T-helper 9 cell (primary cell): ENCODE measurements at regions not wholly inside any gene's neighbourhood (a gene's known extent, or its start where the extent isn't known, plus 50 kb on each side); places are given as distances from the start of the nearest gene placed in this dataset.

Source experiments
- DNase-seq: peaks from one replicate; pipeline ENCODE4 v3.0.0-alpha.2; 2020

DNA sequence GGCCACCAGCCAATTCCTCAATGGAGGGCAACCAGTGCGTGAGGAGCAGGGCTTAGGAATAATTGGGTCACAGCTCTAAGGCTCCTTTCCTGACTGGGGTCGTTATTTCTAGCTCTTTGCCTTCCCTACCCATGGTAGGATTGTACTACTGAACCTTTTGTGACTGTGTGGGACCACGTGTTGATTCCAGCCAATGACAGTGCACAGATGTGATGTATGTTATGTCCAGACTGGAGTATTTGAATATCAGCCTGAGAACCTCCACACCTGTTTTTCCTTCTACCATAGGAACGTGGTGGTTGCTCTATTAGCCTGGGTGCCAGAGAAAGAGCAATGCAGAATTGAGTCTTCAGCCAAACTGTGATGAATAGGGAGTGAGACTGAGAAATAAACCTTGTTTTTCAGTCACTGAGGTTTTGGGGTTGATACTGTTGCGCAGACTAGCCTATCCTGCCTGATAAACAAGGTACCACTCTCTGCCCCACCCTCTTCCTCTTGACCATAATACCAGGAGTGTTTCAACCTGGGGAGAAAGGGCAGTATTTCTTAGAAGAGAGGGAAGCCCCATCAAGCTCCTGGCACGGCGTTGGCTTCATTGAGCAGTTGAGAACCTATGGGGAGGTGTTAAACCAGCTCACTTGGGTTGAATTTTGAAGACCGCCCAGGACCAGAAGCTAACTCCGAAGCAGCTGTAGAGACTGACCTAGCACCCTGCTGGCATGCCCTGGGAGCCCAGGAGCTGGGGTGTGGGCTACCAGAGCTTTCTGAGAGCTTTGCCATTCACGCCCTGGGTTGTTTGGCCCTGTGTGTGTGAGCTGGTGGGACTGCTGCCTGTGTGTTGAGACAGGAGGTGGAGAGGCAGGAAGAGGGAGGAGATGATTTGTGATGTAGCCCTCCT is 105.5 kb upstream of the BACH2 start:
- DNase-seq, result no peak

DNA sequence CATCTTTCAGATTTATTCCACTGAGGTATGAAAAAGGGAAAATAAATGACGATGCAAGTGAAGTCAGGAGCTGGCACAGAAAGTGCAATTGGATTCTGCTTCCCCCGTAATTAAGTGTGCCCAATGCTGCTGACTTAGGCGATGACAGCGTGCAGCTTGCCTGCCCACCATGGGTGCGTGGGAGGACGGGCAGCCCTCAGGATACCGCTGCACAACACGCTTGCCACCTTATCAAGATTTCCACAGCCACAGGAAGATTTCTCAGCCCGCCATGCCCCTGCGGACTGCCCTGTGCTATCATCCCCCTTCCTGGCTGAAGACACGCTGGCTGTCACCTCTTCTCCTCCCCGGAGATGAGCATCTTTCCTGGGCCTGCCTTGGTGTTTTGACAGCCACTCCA is 103.3 kb upstream of the BACH2 start:
- DNase-seq, result no peak

DNA sequence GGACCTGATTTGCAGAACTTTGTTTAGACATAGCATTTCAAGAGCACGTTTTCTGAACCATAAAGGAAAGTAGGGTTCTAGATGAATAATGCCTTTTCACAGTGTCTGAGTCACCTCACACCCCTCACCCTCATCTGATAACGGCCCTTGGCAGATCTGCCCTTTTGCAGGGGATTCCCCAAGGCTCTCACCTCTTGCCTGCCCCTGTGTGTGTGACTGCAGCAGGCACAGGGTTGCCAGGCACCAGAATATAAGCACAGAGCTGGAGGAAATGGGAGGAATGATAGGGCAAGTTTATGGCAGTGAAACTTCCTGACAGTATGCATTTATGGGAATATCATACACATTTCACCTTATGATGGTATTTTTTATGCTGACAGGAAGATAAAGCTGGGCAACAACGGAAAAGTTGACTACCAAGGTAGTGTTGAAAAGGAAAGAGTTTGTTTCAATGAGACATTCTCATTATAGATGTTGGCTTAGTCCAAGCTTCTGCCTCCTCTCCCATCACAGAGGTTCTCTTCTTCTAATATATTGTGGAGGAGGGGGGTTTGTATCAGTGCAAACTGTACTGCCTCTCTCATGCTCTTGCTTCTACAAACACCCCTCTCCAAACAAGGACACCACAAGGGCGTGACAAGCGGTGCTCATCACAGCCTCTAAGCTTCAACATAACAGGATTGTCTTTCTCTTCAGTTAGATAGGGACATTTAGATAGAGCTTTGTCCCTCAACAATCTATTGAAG is 101.5 kb upstream of the BACH2 start:
- peak; percentile 65 for DNase-seq

DNA sequence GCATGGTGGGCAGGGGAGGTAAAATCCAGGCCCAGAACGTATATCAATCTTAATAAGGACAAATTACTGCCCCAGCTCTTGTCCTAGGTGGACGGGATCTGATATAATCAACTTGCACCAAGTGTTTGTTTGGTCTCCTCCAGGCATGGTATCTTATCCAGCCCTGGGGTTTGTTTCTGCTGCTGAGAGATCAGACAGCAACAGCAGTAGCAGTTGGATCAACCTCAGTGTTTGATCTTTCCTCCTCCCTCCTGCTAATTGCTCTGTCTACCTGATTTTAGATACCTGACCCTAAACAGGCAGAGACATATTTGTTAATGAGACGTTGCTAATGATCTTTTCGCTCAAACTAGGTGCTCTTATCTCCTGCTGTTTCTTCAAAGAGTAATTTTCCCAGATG is 100.4 kb upstream of the BACH2 start:
- DNase-seq, result no peak

DNA sequence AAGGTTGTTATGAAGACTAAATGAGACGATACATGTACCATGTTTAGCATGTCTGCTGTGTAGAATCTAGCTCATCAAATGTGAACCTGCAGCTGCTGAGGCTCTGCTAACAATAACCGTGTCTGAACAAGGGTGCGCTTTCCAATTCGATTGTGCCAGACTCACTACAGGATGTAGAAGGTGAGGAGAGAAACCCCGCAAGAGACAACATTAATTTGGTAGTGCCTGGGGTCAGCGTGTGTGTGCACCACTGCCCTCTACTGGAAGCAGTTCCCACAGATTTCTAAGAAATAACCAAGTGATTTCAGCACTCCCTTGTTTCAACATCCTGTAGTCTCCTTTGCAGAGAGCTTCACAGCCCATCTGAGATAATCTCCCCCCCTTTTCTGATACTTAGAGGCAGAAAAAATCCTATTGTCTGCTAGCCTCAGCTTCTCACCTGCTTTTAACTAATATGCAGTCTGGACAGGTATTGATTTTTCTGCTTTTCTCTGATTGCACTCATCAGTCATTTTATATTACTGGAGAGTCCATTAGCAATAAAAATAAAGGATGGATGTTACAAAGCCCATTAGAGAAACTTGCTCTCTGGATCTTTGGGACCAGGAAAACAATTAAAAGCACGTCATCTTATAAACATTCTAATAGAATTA is 96.7 kb upstream of the BACH2 start:
- DNase-seq, result peak; percentile 53

DNA sequence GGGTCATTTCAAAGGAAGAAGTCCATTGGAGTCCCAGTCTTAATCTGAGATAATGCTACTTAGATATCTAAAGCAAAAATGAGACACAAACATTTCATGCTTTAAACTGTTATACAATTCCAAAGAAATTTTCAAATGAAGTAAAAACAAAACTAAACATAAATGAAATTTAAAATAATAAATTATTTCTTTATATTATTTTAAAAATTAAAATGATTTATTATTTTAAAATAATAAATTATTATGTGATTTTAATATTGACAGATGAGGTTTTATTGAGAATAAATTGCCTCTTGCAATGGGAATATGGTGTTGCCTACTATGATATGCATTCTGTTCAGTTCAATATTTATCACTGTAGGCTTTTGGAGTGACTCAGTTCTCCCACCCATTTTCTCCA is 93.7 kb upstream of the BACH2 start:
- DNase-seq, result no peak

DNA sequence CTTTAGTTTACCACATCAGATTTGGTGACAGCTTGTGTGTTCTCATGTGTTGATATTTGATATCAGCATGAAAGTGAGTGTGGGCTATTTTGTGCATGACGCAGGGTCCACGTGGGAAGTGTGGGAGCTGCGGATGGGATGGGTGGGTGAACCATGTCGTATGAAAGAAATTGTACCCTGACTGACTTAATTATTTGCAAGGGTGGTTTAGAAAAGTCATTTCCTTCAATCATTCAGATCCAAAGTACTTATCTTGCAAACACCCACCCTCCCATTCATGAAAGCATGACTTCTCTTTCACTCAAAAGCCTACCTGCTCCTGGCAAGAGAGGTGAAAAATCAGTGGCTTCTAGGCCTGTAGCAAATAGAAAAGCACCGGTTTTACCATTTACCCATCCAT is 91.8 kb upstream of the BACH2 start:
- no peak for DNase-seq

DNA sequence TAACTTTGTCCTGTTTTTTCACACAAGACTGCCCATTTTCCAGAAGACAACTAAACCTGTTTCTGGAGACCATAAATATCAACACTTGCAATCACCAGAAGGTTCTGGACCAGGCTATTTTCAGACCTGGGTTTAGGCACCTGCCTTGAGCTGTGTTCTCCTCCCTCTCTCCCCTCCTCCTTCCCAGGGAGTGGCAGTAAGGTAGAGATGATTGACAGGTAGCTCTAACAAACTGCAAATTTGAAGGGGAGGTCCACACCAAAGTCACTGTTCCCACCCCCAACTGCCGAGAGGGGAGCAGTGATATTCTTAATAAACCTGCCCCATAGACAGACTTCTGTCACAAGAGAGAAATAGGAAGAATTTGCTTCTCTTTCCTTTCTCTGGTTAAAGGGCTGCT is 91.2 kb upstream of the BACH2 start:
- no peak for DNase-seq

DNA sequence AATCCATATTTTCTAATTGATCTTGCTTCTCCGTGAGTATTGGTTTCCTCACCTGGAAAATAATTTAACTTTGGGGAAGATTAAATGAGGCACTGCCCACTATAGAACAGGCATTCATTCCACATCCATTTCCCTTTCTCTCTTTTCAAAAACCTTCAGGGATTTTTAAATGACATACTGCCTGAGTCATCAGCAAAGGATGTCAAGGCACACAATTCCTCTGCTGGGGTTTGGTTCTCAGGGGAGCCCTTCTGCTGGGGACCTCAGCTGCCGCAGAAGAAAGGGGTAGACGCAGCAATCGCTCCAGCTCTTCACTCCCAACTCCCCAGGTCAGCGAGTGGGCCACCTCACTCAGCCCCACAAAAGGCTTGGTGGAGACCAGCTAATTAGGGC is 90.7 kb upstream of the BACH2 start:
- DNase-seq, result no peak

DNA sequence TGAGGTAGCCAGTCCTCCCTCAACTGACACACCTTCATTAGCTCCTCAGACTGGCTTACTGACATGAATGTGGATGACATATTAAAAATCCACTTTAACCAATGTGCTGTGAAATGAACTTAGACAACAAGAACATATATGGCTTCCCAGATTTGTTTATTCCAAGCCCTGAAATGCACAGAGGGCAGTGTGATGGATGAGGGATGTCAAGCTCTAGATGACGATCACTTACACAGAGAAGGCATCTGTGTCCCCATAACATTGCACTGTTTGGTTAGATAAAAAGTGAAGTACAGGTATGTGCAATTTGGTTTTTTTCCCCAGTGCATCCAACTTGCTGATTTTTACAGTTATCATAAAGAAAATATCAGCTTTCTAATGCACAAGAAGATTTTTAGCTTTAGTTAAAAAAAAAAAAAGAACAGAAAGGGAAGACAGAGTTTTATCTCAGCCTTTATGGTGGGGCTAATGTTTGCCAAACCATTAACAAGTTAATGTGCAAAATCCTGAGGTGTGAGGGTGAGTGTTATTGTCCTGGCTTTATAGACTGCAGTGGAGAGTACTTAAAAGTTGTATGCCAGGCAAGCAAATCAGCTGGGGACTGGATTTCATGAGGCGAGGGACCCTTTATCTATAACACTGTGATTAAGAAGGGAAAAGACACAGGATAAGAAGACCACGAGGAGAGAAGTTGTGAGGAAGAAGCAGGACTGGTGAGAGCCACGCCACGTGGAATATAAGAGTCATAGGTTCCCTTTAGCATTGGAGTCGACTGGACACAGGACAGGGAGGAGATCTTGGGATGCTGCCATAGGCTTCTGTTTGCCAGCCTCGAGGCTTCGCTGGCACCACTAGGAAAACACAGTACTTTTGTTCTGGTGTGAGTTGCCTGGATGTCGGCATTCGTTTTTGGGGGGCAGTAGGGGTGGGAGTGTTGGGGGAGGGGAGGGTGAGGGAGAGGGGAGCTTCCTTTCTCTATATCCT is 90.0 kb upstream of the BACH2 start:
- DNase-seq, result no peak

DNA sequence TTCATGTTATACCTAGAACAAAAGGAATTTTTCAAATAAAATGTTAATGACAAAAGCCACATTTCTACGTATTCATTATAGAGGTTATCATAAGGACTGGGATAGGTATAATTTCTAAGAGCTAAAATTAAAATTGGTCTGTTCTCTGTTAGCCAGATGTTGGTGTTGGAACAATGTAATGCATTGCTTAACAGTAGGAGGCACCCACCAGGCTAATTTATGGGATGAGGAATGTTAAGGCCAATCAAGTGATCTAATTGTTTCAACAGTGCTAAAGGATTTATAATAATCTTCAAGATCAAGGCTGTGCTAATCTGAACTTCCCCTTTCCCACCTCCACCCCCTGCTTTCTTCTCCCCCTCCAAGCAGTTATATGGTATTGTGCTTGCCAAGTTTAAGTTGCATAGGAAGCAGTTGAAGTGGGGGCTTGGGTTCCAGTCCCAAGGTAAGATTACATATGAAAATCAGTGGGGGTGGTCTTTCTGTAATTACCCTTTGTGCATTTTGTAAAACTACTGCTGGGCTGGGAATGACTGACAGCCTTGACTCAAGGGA is 89.2 kb upstream of the BACH2 start:
- no peak for DNase-seq

DNA sequence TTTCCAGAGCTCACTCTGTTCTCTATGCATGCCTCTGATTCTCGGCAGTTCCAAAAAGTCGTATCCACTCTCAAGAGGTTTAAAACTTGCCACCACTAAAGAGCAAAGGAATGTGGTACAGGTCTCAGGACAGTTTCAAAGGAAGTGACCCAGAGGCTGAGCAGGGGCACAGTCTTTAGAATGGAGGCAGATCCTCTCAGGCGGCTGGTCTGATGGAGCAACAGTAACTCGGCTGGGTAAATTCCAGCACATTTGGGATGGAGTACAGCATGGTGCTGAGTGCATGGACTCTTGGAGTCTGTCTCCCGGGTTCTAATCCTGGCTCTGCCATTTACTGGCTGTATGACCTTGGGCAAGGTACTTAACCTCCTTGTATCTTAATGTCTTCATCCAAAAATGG is 88.1 kb upstream of the BACH2 start:
- no peak for DNase-seq

DNA sequence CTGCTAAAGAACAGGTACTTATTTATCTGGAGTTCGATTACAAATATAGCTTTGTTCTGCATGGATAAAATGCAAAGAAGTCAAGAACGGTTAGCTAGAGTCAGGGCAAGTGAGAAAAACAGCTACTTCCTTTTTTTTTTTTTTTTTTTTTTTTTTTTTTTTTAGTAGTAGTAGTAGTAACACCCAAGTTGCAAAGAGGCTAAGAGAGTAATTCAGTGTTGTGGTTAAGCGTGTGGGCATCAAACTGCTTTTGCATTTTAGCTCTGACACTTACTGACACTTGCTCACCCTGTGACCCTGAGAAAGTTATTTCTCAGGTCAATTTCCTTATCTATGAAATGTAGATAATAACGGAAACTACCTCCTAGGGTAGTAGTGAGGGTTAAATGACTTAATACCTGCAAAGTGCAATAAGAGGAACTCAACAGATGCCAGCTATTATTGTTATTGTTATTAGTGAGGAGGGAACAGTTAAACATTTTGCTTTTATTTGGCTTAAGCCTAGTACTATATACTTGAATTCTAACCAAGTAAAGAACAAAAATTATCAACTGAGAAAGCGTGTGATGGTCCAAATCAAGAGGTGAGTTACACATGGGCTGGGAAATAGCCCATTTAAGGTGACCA is 86.7 kb upstream of the BACH2 start:
- DNase-seq, result no peak

DNA sequence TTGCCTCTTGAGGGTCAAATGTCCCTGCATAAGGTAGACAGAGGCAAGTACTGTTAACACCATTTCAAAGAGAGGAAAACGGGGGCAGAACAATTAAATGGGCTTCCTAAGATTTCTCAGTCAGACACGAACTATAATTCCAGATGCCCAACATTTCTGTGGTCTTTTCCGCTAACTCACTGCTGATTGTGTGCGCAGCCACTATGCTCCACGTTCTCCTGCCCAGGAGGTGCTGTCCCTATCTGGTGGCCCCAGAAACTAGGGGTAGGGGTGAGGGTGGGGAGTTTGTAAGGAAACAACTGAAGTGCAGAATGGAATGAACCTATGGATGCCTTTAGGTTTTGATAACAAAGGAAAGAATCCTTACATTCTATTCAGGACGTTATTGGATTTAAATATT is 86.1 kb upstream of the BACH2 start:
- DNase-seq, result no peak

DNA sequence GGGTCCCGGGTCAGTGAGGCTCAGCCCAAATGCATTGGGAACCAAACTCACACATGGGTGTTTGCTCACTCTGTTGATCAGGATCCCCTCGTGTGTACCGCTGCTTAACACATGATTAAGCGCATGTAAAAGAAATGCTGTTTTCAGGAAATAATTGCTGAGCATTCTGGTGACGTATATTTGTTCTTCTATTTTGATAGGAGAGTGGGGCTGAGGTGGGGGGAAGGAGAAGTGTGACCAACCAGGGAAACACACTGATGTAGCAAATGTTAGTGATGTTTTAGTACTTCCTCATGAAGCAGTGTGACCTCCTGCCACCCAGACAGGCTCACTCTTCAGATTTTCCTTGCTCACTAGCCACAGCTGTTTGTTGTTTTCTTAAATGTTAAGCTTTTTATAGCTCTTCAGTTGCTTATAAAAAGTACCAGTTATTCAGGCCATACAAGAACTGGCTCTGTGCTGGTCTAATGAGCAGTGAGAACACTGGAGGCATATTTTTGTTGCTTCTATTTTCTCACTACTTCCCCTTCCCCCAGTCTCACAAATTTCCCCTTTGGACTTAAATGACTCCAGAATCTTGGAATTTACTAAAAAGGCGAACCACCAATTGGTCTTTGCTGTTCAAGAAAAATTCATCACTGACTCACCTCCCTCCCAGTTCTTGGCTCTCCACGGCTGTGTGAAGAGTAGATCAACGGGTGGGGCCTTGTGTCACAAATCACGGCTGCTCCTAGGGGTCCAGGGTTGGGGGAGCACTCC is 79.2 kb upstream of the BACH2 start:
- DNase-seq, result no peak

DNA sequence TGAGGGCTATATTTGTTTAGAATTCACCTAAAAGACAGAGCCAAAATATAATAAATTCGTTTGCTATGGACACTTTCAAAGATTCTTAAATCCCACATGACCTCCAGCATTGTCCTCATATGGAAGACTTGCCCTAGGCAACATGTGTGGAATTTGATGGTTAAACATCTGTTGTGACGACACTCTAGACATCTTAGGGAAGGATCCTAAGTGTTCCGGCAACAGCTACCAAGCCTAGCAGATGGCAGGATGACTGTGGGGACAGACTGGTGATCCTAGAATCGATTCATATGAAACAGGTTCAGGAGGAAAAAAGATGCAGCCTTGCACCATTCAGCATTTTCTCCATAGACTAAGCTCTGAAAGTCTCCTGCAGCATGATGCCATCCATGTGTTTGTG is 77.6 kb upstream of the BACH2 start:
- no peak for DNase-seq

DNA sequence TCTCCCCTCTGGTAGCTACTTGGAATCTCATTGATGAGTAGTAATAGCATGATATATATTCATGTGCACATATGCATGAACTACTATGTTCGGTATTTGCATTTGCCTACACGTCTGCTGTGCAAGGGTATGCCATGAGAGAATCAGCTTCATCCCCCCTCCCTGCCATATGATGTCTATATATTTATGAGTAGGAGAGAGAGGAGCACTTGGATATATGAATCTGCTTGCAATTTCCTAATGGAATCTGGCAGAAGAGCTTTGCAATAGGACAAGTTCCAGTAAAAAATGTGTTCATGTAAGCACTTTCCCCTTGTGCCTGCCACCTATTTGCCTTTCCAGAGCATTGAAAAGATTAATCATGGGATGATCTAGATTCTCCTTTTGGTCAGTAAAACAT is 76.2 kb upstream of the BACH2 start:
- no peak for DNase-seq

DNA sequence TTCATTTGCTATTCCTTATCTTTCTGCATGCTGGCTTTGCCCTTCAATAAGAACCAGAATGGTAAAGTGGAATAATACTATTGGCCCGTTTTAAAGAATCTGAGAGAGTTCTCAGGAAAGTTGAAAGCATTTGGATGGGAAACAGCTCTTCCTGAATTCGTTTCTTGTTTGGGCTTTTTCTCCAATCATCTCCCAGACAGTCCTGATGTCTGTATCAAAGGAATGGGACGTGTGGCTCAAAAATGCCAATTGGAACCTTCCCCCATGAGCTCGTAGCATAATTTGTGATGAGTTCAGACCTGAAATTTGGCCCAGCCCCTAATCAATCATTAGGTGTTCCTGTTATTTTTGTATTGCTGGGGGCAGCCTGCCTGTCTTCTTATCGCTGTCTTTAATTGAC is 75.8 kb upstream of the BACH2 start:
- DNase-seq, result no peak

DNA sequence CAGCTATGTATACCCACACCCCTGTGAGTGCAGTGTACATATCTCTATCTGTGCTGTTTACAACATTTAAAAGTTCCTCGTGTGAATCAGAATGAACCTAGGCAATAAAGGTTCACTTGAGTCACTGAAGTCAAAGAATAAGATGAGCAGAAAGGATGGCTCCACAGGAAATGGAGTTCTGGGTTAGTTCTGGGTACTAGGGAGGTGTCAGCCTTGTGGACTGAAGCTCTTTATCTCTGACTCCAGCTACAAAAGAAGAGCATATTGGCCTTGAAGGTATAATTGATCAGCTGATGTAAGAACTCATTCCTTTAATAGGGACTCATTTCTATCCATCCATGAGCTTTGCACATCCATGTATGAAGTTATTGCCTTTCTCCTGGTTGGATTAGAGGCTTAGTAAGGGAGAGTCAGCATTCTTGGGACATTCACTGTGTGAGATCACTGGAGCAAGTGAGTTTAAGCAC is 73.9 kb upstream of the BACH2 start:
- no peak for DNase-seq

DNA sequence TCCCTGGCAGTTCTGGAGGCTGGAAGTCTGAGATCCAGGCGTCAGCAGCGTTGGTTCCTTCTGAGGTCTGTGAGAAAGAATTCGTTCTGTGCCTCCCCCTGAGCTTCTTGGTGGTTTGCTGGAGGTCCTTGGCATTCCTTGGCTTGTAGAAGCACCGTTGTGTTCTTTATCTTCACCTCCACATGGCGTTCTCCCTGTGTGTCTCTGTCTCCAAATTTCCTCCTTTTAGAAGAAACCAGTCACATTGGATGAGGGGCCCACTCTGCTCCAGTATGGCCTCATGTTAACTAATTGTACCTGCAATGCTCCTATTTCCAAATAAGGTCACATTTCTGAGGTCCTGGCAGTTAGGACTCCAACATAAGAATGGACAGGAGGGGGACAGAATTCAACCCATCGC is 73.0 kb upstream of the BACH2 start:
- DNase-seq, result no peak

DNA sequence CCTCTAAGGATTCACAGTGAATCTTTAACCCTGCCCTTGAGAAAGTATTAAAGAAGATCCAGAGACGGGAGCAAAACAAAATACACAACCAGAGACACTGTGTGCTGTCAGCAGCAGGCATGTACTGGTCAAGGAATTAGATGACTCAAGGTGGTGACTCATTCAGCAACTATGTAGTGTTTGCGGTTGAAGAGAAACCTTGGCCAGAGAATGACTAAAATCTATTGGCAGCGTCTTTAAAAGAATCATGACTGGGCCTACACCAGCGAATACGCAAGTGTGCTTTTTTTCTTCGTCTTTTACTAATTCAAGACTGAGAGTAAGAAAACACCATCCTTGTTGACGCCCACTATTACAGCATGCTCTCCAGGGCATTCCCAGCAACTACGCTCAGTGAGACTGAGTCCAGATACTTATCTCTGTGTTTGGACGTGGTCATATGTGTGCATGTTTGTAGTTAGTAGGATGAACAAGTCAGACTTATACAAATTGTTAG is 72.4 kb upstream of the BACH2 start:
- no peak for DNase-seq
